Stimulated activated CD4-positive, alpha-beta T cell treated with anti-CD3 and anti-CD28 coated beads, Interleukin-1b, Interleukin-23, amount 100 ng/mL, for 48 hours (primary cell): ENCODE measurements at regions not wholly inside any gene's neighbourhood (a gene's known extent, or its start where the extent isn't known, plus 50 kb on each side); places are given as distances from the start of the nearest gene placed in this dataset.
"Not testable (repeated sequence)": the region's sequence is repeated elsewhere in the genome, so short reads cannot be mapped to it uniquely, and the experiment has no call there.

ENCODE experiments used
- DNase-seq: peaks from one replicate; pipeline ENCODE4 v3.0.0-alpha.2; 2020

DNA sequence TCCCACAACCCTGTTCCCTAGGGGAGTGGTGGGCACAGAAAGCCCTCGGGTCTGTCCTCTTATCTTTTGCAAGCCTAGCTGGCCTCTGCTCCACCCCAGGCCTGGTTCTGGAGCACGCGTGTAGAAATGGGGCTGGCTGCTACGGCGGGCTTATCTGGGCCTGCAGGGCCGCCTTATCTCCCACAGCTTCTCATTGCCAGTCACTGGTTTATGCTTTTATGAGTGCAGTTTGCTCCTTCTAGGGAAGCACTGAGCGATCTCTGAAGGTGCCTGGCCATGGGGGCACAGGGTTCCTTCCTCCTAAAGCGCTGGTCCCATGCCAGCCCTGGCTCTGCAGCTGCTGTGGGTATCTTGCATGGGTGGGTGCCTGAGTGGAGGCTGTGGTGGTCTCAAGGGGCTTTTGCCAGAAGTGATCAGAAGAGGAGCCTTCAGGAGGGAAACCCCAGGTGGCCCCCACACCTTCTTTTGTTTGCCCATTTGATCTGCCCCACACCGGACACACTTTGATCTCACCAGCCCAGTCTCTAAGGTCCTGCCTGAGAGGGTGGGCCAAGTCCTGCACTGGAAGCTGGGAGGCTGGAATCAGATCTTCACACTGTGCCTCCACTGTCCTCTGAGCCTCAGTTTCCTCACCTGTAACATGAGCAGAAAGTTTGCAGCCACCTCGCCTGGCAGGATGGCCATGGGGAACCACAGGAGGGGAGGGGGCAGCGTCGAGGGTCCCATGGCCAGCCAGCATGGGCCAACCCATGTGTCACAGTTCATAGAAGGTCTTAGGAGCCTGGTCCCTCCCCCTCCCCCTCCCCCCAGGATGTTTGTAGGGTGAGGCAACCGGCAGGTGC is 86.6 kb upstream of the FGF3 start:
- no peak for DNase-seq

DNA sequence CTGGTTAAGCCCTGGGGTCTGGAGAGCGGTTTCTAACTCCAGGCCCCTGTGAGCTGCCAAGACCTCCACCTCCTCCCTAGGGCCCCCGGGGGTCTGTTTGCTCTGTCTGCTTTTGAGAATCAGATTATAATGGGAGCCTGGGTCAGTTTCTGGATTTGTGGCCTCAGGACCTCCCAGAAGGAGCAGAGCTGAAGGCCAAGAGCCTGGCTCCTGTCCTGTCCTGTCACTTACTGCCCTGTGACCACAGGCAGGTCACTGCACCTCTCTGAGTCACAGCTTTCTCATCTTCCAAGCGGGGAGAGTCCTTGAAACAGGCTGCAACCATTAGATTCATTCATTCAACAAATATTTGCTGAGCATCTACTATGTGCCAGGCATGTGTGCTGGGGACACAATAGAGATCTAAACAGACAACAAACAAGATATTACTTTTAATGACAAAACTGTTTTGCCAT is 87.3 kb upstream of the FGF3 start:
- DNase-seq: no peak

DNA sequence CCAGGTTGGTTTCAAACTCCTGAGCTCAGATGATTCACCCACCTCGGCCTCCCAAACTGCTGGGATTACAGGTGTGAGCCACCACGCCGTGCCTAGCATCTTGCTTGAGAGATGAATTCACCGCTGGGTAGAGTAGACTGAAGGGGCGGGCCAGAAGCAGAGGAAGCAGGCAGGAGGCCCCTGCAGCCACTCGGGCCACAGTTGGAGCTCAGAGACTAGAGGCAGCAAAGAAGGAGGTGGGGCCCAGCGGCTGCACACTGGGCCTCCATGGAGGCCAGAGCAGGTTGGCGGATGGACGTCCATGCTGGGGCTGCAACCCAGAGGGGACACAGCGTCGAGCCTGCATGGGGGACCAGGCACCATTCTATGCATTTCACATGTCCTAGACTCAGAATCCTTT is 88.4 kb upstream of the FGF3 start:
- no peak for DNase-seq

GRCh38 chr11:69908511-69909220 is 89.5 kb upstream of the FGF3 start:
- no peak for DNase-seq

DNA sequence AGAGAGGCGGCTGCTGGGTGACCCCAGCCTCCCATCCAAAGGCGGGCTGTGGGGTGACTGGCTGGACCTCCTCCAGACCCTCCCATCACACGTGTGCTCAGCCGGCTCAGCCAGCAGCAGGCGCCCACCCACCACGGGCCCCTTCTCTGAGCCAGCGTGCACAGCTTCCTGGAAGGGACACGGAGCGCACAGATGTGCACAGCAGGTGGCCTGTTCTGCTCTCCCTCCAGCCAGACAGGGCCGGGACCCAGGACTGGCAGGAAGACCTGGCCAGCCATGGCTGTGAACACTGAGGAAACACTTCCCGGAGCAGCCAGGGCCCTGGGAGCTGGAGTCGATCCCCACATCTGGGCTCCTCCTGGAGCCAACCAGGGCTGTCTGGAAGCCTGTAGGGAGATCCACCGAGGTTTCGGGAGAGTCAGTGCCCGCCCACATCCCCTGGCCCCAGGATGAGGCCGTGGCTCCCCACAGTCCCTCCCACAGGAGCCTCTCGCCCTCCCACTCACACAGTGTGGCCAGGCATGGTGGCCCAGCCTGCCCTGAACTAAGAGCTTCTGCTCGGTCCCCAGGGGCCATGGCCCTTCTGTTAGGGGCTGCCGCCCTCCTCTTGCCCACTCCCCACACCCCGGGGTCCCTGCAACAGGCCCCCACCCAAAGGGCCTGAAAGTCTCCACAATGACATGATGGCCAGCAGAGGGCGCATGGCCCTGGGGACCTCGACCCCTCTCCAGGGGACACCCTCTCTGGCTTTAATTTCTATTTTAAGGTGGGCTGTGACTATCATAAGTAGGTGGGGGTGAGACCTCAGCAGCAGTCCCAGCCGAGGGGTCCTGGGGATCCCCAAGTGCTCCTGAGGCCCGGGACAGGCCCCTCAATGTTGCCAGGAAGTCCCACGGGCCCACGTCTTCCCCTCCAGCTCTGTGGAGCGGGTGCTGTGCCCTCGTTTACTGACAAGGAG is 90.6 kb upstream of the FGF3 start:
- no peak for DNase-seq

GRCh38 chr11:69910519-69911309 is 91.5 kb upstream of the FGF3 start:
- no peak for DNase-seq

DNA sequence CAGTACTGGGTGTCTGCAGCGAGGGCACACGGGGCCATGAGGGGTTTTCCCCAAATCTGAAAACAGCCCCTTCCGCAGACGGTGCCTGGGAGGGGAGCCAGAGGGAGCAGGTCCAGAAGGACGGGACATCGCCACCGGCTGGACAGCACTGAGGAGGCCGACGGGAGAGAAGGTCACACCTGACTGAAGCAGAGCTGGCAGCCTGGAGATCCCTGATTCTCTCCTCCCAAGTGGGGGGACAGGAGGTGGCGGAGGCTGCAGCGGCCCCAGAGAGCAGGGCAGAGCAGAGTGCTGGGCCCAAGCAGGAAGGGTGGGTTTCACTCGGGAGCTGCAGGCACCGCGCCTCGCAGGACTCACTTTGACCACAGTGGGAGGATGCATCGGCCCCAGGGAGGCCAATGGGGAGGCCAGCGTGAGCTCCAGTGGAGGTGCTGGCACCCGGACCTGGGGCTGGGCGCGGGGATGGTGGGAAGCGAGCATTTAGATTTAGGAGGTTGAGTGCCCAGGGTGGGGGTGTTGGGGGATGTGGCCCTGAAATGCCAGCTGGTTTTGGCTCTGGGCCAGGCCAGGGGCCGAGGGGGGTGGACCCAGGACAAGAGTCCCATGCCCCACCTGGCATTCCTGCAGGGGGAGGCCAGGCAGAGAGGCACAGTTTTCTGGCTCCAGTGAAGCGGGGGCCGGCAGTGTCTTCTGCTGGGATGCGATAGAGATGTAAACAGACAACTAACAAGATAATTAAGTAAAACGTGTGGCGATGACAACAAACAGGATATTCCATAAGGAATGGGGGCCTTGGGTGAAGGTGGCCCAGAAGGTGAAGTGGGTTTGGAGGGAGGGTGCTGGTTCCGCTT is 92.3 kb upstream of the FGF3 start:
- DNase-seq: no peak

DNA sequence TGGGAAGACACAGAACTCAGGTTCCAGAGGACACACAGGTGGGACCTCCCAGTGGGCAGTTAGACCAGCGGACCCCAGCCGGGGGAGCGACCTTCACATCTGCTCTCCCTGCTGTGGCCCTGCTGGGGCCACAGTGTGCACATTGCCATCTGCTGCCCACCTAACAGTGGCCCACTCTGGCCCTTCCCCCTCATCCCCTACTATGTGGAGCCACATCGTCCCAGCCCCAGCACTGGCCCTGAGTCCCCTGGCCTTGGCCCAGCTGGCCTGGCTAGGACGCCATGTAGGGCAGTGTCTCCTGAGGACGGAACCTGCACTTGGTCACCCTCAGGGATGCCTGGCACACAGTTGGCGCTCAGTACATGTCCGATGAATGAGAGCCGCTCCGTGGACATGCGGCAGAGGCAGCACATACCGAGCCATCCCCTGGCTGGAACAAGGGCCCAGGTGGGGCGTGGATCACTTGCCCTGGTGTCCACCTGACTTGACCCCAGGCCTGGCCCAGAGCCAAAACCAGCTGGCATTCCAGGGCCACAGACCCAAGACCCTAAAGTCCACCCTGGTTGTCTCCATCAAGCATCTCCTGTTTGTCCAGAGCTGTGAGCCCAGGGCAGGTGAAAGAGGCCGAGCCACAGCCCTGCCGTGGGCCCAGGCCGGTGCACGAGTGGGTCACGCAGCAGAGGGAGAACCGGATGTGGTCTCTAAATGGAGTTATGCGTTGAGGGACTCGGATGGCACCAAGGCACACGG is 93.1 kb upstream of the FGF3 start:
- DNase-seq: no peak

DNA sequence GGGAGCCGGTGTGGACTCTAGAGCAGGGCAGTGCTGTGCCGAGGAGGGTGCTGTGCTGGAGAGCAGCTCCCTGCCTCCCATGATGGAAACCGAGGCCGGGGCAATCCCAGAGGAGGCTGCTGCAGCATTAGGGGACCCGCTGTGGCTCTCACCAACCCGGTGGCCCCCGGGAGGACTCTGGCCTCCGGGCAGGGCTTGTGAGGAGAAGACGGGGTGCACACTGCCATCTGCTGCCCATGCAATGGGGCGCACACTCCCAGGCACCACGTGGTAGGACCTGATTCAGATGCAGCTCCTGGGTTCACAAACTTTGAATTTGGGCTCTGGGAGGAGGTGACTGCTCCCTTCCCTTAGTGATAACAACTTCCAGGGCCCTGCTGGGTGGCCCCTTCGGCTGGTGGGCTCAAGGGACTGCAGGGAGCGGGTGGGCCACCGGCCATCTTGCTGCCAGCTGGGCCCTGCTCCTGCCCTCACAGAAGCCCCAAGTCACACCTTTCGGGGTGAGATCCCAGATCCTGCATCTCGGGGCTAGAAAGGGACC is 93.8 kb upstream of the FGF3 start:
- DNase-seq: no peak

- DNase-seq: no peak
Measured at GRCh38 chr11:69913591-69914285, 94.5 kb upstream of the FGF3 start.

- DNase-seq: no peak
Measured at GRCh38 chr11:69914286-69915150, 95.3 kb upstream of the FGF3 start.

DNA sequence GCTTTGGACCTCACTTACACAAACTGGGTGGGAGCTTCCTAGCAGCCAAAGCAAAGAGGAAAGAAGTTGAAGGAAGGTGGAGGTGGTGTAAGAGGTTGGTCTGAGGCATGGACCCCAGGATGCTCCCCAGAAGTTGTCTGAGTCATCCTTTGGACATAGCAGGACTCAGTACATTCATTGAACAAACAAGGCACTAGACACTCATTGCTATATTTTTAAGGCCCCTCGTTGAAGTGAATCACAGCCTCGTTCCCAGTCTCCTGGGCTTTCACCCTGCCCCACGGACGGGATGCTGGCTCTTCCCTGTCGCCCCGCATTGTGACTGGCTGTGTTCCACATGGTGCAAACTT is 95.9 kb upstream of the FGF3 start:
- no peak for DNase-seq

DNA sequence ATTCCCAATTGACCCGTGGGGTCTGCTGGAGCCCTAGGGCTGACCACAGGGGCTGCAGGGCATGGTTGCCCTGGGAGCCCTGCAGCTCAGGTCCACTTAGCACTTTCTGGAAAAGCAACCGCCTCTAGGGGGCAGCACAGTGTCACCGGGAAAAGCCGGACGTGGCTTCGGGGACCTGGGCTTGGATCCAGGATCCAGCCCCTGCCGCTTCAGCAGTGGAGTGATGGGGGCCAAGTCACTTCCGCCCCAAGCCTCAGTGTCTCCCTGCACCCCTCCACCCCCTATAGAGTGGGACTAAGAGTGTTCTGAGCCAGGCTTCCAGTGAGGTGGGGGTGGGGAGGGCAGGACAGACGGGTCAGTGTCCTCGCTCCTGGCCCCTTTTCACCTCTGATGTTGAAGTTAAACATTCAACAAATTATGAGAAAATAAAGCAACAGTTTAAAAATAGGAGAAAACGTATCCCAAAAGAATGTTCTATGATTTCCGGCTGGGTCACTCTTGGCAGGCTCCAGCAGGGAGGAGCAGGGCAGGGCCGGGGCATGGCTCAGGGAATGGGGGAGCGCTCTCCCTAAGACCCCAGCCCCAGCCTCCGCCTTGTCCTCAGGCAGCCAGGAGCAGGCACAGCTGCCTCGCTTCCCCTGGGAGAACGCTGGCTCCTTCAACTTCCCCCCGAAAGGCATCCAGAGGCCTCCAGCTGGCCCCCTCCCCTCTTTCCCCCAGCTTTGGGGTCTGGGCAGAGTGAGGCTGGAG is 96.5 kb upstream of the FGF3 start:
- peak; percentile 48 for DNase-seq

- not testable (repeated sequence) for DNase-seq
Measured at GRCh38 chr11:69916251-69916649, 97.0 kb upstream of the FGF3 start.

- no peak for DNase-seq
Measured at GRCh38 chr11:69916806-69917387, 97.7 kb upstream of the FGF3 start.

GRCh38 chr11:69917529-69917928 is 98.3 kb upstream of the FGF3 start:
- DNase-seq: no peak

- no peak for DNase-seq
Measured at GRCh38 chr11:69918231-69918937, 99.2 kb upstream of the FGF3 start.
